ENCODE measurements at regions not wholly inside any gene's neighbourhood (a gene's known extent, or its start where the extent isn't known, plus 50 kb on each side); places are given as distances from the start of the nearest gene placed in this dataset.
A peak's percentile ranks its signal among the peaks of the same experiment; 100 is the strongest.

DNA sequence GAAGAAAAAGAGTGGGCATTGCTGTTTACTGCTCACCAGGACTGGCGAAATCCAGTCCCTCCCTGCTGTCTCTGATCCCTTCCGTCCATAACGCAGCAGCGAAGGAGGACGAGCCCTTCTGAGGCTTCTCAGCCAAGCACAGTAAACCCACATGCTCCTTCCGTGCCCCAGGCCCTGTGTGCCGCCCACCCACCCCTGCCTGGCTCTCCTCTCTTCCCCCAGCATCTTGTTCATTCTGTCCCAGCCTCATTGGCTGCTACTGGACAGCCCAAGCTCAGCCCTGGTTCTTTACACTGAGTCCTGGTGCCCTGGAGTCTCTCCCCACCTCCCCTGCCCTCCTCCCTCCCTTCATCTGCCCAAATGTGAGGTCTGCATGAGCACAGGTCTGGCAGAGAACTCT lies 559.7 kb downstream of the BRD1 start:
- H3K27me3 ChIP-seq (replicated peaks; ENCODE audit: insufficient read depth, low read length) = peaks cover 17% of the 10 kb centered on the region
- TF ChIP-seq CTCF (IDR thresholded peaks at IDR 0.05; ENCODE audit: low read length) = no peak
- TF ChIP-seq EZH2 (optimal IDR thresholded peaks at IDR 0.05; ENCODE audit: low read depth, low read length) = no peak
- no peak for TF ChIP-seq EZH2phosphoT487 (IDR thresholded peaks at IDR 0.05; ENCODE audit: low read length)
- peaks cover 7% of the 10 kb centered on the region; the same call in 1 of the 2 replicates for H3F3A ChIP-seq (ENCODE audit: insufficient read depth, low read length)
- no peak overlapping the region for H2AFZ ChIP-seq (ENCODE audit: low read length)
- H3K4me1 ChIP-seq (ENCODE audit: low read length) = peaks cover 16% of the 10 kb centered on the region
- no peaks in the 10 kb centered on the region for H3K79me2 ChIP-seq (ENCODE audit: low read length)
- no peak overlapping the region for H3K27ac ChIP-seq (ENCODE audit: low read length)
- no peak for DNase-seq
- no peaks in the 10 kb centered on the region for H3K9me2 ChIP-seq (replicated peaks; ENCODE audit: insufficient read depth, low read length)
- no peak overlapping the region for H3K4me2 ChIP-seq (ENCODE audit: low read depth, low read length)
- no peaks in the 10 kb centered on the region for H4K20me1 ChIP-seq (ENCODE audit: insufficient read depth, low read length)
- no peaks in the 10 kb centered on the region for H3K36me3 ChIP-seq (replicated peaks; ENCODE audit: insufficient read depth, low read length)
- H3K9me3 ChIP-seq (replicated peaks; ENCODE audit: insufficient read depth, low read length) = no peaks in the 10 kb centered on the region
- no peak overlapping the region for H3K9ac ChIP-seq (ENCODE audit: low read length)
- no peak overlapping the region for H3K4me3 ChIP-seq (ENCODE audit: low read length)

- Histone ChIP-seq H4K20me1 (ENCODE audit: insufficient read depth, low read length) (no peaks in the 10 kb centered on the region), H3K4me2 (ENCODE audit: low read depth, low read length) (peak overlapping the region; percentile 57; the same call in 1 of the 2 replicates), H3K27me3 (replicated peaks; ENCODE audit: insufficient read depth, low read length) (peaks cover 6% of the 10 kb centered on the region), H3K4me3 (ENCODE audit: low read length) (peak overlapping the region; percentile 31; the same call in 1 of the 2 replicates), H2AFZ (ENCODE audit: low read length) (no peak overlapping the region), H3K4me1 (ENCODE audit: low read length) (peaks cover 16% of the 10 kb centered on the region), H3K27ac (ENCODE audit: low read length) (peak overlapping the region; percentile 46; the same call in 1 of the 2 replicates), H3K9me3 (replicated peaks; ENCODE audit: insufficient read depth, low read length) (no peaks in the 10 kb centered on the region), H3K9me2 (replicated peaks; ENCODE audit: insufficient read depth, low read length) (no peaks in the 10 kb centered on the region), H3F3A (ENCODE audit: insufficient read depth, low read length) (peaks cover 7% of the 10 kb centered on the region; the same call in 1 of the 2 replicates), H3K36me3 (replicated peaks; ENCODE audit: insufficient read depth, low read length) (no peaks in the 10 kb centered on the region), H3K79me2 (ENCODE audit: low read length) (no peaks in the 10 kb centered on the region), H3K9ac (ENCODE audit: low read length) (peak overlapping the region; percentile 42; the same call in 1 of the 2 replicates)
- DNase-seq = peak; percentile 58
- TF ChIP-seq CTCF (IDR thresholded peaks at IDR 0.05; ENCODE audit: low read length) = no peak
- TF ChIP-seq EZH2 (optimal IDR thresholded peaks at IDR 0.05; ENCODE audit: low read depth, low read length) = no peak
- no peak for TF ChIP-seq EZH2phosphoT487 (IDR thresholded peaks at IDR 0.05; ENCODE audit: low read length)
These were observed 560.8 kb downstream of the BRD1 start for GRCh38 chr22:49266561-49267519.

DNA sequence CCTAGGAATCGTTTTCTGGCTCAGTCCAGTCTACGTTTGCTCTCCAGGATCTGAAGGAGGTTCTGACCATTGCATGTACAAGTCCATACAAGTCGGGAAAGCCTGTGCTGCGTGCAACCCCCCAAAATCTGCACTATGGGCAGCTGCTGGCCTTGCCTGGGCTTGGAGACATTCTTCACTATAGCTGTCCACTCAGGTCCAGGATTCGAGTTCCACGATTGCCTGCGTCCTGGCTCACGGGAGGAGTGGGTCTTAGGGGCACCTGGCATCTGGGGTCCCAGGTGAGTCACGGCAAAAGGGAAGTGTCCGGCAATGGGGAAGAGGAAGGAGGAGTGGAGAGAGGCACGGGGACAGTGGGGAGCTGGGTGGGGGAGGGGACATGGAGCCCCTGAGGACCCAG lies 563.0 kb downstream of the BRD1 start:
- Histone ChIP-seq H3K79me2 (ENCODE audit: low read length) (no peaks in the 10 kb centered on the region), H2AFZ (ENCODE audit: low read length) (peak overlapping the region; percentile 60), H3K27me3 (replicated peaks; ENCODE audit: insufficient read depth, low read length) (peaks cover 3% of the 10 kb centered on the region), H3K9me3 (replicated peaks; ENCODE audit: insufficient read depth, low read length) (no peaks in the 10 kb centered on the region), H3K4me3 (ENCODE audit: low read length) (peak overlapping the region; percentile 55), H3K4me2 (ENCODE audit: low read depth, low read length) (peak overlapping the region; percentile 81), H3K4me1 (ENCODE audit: low read length) (peaks cover 16% of the 10 kb centered on the region), H3K36me3 (replicated peaks; ENCODE audit: insufficient read depth, low read length) (no peaks in the 10 kb centered on the region), H3K9ac (ENCODE audit: low read length) (peak overlapping the region; percentile 54), H3K9me2 (replicated peaks; ENCODE audit: insufficient read depth, low read length) (no peaks in the 10 kb centered on the region), H3F3A (ENCODE audit: insufficient read depth, low read length) (peaks cover 7% of the 10 kb centered on the region; the same call in 1 of the 2 replicates), H4K20me1 (ENCODE audit: insufficient read depth, low read length) (no peaks in the 10 kb centered on the region), H3K27ac (ENCODE audit: low read length) (peak overlapping the region; percentile 89)
- no peak for TF ChIP-seq EZH2phosphoT487 (IDR thresholded peaks at IDR 0.05; ENCODE audit: low read length)
- no peak for TF ChIP-seq CTCF (IDR thresholded peaks at IDR 0.05; ENCODE audit: low read length)
- TF ChIP-seq EZH2 (optimal IDR thresholded peaks at IDR 0.05; ENCODE audit: low read depth, low read length) = no peak
- DNase-seq = no peak

Data from MM.1S (cell line).